GM21786 (cell line): ENCODE measurements at regions not wholly inside any gene's neighbourhood (a gene's known extent, or its start where the extent isn't known, plus 50 kb on each side); places are given as distances from the start of the nearest gene placed in this dataset.

Experiments
- ATAC-seq: cut with Tn5 transposase; IDR thresholded peaks from one replicate; pipeline ENCODE4 v1.9.1; 2021; ENCODE audit not compliant: unreplicated experiment

- no peak for ATAC-seq
Measured at GRCh38 chr7:96416116-96416515, 94.2 kb upstream of the SLC25A13 start.

GRCh38 chr7:96415293-96415940, 93.5 kb upstream of the SLC25A13 start:
- ATAC-seq, result no peak

- ATAC-seq, result no peak
Measured at GRCh38 chr7:96414931-96415292, 93.0 kb upstream of the SLC25A13 start.

- no peak for ATAC-seq
Measured at GRCh38 chr7:96410126-96410839, 88.4 kb upstream of the SLC25A13 start.

- ATAC-seq, result no peak
Measured at GRCh38 chr7:96408881-96409280, 87.0 kb upstream of the SLC25A13 start.

GRCh38 chr7:96407427-96407826, 85.5 kb upstream of the SLC25A13 start:
- no peak for ATAC-seq

GRCh38 chr7:96402913-96403312, 81.0 kb upstream of the SLC25A13 start:
- ATAC-seq, result no peak

- ATAC-seq, result no peak
Measured at GRCh38 chr7:96401200-96401599, 79.3 kb upstream of the SLC25A13 start.

GRCh38 chr7:96400518-96400917, 78.6 kb upstream of the SLC25A13 start:
- ATAC-seq, result no peak

GRCh38 chr7:96400001-96400400, 78.1 kb upstream of the SLC25A13 start:
- no peak for ATAC-seq

GRCh38 chr7:96397936-96398598, 76.2 kb upstream of the SLC25A13 start:
- ATAC-seq, result no peak

GRCh38 chr7:96388620-96389383, 66.9 kb upstream of the SLC25A13 start:
- no peak for ATAC-seq

- no peak for ATAC-seq
Measured at GRCh38 chr7:96388166-96388565, 66.3 kb upstream of the SLC25A13 start.

- no peak for ATAC-seq
Measured at GRCh38 chr7:96380111-96380512, 58.2 kb upstream of the SLC25A13 start.

GRCh38 chr7:96377399-96377798, 55.5 kb upstream of the SLC25A13 start:
- no peak for ATAC-seq
